HG02943 (cell line): ENCODE measurements at regions not wholly inside any gene's neighbourhood (a gene's known extent, or its start where the extent isn't known, plus 50 kb on each side); places are given as distances from the start of the nearest gene placed in this dataset.
"Not testable (repeated sequence)": the region's sequence is repeated elsewhere in the genome, so short reads cannot be mapped to it uniquely, and the experiment has no call there.

ENCODE experiments used
- ATAC-seq: cut with Tn5 transposase; IDR thresholded peaks from one replicate; pipeline ENCODE4 v1.9.1; 2021; ENCODE audit warnings: mild to moderate bottlenecking, low read depth, moderate library complexity; ENCODE audit not compliant: unreplicated experiment

GRCh38 chr2:188645986-188646385 is 328.2 kb upstream of the COL3A1 start:
- ATAC-seq, result no peak

GRCh38 chr2:188647430-188648070 is 326.6 kb upstream of the COL3A1 start:
- ATAC-seq, result no peak

- ATAC-seq, result no peak
Measured at GRCh38 chr2:188659656-188660406, 314.3 kb upstream of the COL3A1 start.

- ATAC-seq, result no peak
Measured at GRCh38 chr2:188663301-188663700, 310.9 kb upstream of the COL3A1 start.

- ATAC-seq, result no peak
Measured at GRCh38 chr2:188664416-188664815, 309.8 kb upstream of the COL3A1 start.

- ATAC-seq, result no peak
Measured at GRCh38 chr2:188664951-188665595, 309.1 kb upstream of the COL3A1 start.

GRCh38 chr2:188665727-188666304 is 308.4 kb upstream of the COL3A1 start:
- no peak for ATAC-seq

- ATAC-seq, result no peak
Measured at GRCh38 chr2:188666503-188666902, 307.7 kb upstream of the COL3A1 start.

- ATAC-seq, result no peak
Measured at GRCh38 chr2:188668017-188668680, 306.0 kb upstream of the COL3A1 start.

GRCh38 chr2:188675391-188676009 is 298.7 kb upstream of the COL3A1 start:
- no peak for ATAC-seq

GRCh38 chr2:188676010-188676400 is 298.2 kb upstream of the COL3A1 start:
- no peak for ATAC-seq

- no peak for ATAC-seq
Measured at GRCh38 chr2:188677142-188677541, 297.0 kb upstream of the COL3A1 start.

GRCh38 chr2:188678882-188679281 is 295.3 kb upstream of the COL3A1 start:
- ATAC-seq, result no peak

GRCh38 chr2:188682838-188683237 is 291.3 kb upstream of the COL3A1 start:
- no peak for ATAC-seq

GRCh38 chr2:188684795-188685194 is 289.4 kb upstream of the COL3A1 start:
- ATAC-seq, result no peak

GRCh38 chr2:188693111-188693510 is 281.1 kb upstream of the COL3A1 start:
- no peak for ATAC-seq

GRCh38 chr2:188693771-188694170 is 280.4 kb upstream of the COL3A1 start:
- no peak for ATAC-seq

GRCh38 chr2:188695953-188696352 is 278.2 kb upstream of the COL3A1 start:
- no peak for ATAC-seq

GRCh38 chr2:188698151-188698550 is 276.0 kb upstream of the COL3A1 start:
- ATAC-seq, result not testable (repeated sequence)

GRCh38 chr2:188701836-188702235 is 272.3 kb upstream of the COL3A1 start:
- no peak for ATAC-seq
